ENCODE measurements at regions not wholly inside any gene's neighbourhood (a gene's known extent, or its start where the extent isn't known, plus 50 kb on each side); places are given as distances from the start of the nearest gene placed in this dataset.

- TF ChIP-seq POLR2AphosphoS5 (IDR thresholded peaks at IDR 0.05; ENCODE audit: low read depth) (no peak), CTCF (conservative IDR thresholded peaks at IDR 0.05; ENCODE audit: low read depth in 2 of 2) (no peak), REST (IDR thresholded peaks at IDR 0.05; ENCODE audit: unreplicated experiment) (no peak), EZH2 (IDR thresholded peaks at IDR 0.05; ENCODE audit: low read depth, unreplicated experiment) (no peak)
These were observed 64.8 kb upstream of the BACH1 start for GRCh38 chr21:29233611-29234540.

Measured in GM23338 (cell line).